ACHN (cell line): ENCODE measurements at regions not wholly inside any gene's neighbourhood (a gene's known extent, or its start where the extent isn't known, plus 50 kb on each side); places are given as distances from the start of the nearest gene placed in this dataset.

ENCODE experiments used
- DNase-seq: peaks from one replicate; pipeline ENCODE4 v3.0.0-alpha.2; 2015
- in situ Hi-C: cut with HindIII; loops from 2 replicates; pipeline ENCODE4 v1.10.0; 2017; ENCODE audit warnings: low sequenced_read_pairs, low pct_ligation_motif_present, low pct_unique_long_range_greater_than_20kb

DNA sequence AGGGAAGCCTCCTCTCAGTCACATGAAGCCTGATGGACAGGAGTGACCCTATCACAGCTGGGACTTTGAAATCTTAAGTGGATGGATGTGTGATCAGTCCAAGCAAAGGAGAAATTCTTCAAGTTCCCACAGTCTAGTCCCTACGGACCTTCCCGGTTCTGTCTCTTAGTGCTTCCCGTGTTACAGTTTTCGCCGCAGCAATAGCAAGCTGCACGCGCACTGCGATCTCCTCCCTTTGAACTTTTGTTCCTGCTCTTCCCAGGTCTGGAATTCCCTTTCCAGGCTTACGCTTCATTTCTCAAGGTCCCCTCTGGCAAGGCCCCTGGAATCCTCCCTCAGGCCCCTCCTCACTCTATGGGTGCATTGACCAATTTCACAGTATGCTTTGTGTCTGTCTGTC is 89.2 kb downstream of the VEGFA start:
- in situ Hi-C loops: no loop called here
- no peak for DNase-seq

DNA sequence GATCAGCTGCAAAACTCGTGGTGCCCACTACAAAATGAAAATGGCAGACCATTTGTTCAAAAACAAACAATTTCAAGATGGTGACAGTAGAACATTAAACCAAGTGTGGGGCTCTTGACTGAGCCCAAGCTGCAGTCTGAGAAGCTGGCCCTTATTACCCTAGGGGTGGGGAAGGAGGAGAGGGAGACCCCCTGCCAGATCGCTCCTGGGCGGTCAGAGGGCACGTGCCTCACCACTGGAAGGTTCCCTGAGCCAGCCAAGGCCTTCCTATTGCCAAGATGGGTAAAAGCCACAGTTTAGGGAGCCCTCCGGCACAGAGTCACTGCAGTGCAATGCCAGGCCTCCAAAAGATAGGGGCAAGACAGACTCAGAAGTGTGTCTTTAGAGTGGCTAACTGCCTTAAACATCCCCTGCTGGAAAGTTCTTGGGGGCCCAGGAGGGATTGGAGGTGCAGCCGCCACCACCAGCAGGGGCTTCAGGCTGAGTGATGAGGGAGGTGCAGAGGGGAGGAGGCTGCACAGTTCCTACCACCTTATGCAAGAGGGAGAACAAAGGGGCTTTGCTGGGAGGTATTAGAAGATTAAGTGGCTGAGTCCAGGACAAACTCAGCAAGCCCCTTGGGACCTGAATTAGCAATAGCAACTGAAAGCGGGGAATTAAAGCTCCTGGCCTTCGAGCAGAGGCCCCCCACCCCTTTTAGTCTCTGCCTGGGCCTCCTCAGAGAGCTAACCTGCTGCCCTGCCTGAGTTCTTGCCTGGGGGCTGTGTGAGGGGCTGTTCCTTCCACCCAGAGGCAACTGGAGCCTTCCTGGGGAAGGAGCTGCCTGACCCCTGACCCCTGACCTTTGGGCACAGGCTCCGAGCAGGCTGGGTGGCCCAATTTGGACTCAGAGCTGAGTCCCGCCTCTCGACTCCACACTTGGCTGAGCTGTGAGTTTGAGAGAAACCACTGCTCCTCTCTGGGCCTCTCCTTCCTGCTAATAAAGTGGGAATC is 88.4 kb downstream of the VEGFA start:
- in situ Hi-C loops: no loop called here
- no peak for DNase-seq

DNA sequence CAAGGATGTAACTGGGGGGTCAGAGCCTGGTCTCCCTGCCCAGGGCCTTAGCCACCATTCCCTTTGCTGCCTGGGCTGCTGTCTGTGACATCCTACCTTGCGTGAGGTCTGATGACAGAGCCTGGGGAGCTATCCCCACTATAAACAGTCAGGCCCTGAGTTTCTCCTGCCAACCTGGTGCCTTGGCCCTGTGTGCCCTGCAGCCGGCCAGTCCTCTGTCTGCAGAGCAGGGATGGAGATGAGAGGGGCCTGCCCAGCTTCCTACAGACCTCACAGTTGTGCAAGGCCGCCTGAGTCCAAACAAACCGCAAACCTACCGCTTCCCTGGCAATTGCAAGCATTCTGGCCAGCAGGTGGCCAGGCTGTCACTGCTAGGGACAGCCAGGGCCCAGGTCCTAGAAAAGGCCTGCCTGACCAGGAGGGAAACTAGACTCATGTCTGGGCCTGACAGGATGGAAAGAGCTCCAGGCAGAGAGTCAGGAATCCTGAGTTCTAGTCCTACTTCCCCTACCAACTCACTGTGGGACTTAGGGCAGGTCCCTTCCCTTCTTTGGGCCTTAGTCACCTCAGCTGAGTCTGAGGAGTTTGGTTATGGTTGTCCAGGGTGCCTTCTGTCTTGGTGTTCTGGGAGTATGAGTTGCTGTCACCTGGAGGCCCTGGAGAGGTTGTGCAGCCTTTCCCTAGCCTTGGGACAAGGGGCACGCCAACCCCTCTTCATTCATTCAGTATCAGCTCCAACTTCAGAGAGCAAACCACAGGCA is 86.2 kb downstream of the VEGFA start:
- no peak for DNase-seq
- in situ Hi-C loops: no loop called here

DNA sequence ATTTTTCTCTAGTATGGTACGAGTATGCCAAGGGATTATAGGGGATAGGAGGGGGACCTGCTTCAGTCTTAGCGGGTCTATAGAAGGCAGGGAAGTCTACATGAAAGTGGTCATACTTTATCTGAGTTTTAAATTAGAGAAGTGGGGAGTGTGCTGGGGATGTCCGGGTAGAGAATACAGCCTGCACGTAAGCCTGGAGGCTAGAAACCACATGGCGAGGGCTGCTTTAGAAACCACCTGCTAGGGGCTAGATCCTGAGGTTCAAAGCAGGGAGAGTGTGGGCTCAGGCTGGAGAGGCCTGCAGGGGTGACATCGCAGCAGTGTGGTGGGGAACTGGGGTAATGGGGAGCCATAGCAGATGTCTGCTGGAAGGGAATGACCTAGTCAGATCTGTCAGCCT is 85.2 kb downstream of the VEGFA start:
- in situ Hi-C loops: no loop called here
- DNase-seq: no peak

DNA sequence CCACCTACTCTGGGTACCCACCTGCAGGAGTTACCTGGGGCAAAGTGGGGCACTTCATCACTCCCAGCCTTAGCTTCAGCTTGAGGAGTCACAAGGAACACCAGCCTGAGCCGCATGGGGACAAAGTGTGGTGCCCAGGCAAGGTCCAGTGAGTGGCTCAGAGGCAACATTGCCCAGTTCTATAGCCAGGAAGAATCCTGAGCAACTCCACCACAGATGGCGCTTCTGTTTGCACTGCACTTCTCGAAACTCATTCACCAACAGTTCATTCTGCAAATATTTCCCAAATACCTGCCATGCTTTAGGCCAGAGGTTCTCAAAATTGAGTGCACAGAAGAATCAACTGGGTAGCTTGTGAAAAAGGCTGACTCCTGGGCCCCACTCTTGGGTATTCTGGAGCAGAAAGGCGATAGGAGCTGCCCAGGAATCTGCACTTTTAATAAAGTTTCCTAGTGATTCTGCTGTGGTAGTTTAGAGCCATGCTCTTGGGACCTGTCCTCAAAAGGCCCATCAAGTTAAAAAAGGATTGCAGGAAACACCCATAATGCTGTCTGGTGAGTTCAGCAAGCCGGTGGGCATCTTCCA is 83.1 kb downstream of the VEGFA start:
- in situ Hi-C loops: no loop called here

DNA sequence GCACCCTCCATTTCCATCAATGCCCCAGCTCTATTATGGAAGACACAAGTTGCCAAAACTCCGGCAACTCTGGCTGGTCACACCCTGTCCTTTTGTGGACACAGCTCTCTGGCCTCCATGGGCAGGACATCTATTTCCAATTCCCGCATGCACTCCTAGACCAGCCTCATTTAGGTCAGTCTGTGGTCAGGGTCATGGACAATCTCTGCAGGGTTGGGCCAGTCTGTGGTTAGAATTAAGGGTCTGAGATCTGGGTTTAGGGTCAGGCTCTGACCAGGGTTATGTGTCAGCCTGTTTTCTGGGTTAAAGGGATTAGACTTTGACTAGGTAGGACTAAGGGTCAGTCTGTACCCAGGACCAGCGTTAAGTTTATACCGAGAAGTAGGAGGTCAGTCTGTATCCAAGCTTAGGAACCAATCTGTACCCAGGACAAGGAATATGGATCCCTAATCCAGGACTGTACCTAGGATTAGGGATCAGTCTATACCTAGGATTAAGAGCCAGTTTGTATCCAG is 82.4 kb downstream of the VEGFA start:
- no peak for DNase-seq
- in situ Hi-C loops: no loop called here

More for the DNA sequence above, 83.1 kb downstream of the VEGFA start:
- DNase-seq: no peak

DNA sequence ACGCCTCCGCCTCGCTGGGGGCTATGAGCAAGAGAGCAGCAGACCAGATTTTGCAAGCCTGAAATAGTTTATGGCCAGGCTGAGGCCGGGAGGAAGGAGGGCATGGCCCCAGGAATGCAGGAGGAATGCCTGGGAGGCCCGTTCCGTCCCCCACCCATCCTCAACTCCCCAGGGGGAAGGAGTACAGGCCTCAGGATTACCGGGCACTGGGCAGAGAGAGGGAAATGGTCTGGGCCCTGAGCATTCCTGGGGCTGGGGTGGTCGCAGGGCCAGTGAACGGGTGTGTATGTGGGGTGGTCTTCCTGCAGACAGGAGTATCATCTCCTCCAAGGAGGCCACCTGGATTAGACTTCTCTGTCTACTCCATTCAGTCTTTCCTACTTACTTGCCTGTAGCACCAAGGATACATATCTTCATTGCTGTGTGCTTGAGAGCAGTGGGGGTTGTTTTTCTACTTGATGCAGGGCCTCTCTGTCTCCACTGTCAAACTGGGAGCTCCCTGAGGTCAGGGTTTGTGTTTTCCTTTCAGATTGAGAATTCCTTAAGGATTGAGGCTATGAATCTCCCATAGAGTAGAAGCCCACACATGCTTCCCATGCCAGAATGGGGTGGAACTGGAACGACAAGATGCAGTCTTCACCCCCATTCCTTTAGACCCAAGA is 81.3 kb downstream of the VEGFA start:
- peak; percentile 33 for DNase-seq
- in situ Hi-C loops: no loop called here

DNA sequence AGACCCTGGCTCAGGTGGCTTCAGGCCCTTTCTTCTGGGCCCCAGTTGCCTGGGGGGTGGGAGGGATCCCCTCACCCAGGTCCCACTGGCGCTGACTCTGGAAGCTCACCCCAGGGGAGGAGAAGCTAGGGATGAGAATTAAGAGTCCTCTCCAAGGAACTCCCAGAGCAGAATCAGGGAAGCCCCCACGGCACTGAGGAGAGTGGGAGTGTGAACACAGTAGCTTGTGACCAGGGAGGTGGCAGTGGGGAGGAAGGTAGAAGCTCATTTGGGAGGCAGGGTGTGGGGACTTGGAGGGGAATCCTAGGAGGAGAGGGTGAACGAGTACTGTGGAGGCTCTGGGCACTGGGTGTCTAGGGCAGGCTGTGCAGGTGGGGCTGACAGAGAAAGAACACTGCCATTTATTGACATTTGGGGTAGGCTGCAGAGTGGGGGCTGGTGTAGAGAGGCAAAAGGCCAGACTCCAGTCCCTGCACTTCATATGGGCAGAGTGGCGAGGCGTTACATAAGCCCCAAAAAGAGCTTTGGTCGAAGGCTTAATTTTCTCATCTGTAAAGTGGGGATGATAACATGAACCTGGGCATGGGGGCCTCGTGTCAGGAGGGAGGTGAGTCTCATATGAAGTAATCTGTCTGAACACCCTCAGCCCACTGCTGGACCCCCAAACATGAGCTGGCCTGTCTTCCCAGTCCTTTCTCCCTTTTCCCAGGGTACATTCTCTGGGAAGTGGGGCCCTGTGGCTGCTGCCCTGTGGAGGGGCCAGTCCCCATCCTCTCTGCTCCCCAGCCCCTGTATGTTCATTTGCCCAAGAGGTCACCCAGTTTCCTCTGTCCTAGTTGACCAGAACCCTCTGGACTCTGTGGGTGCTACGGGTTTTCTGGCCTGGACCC is 80.5 kb downstream of the VEGFA start:
- in situ Hi-C loops: no loop called here
- DNase-seq: no peak

DNA sequence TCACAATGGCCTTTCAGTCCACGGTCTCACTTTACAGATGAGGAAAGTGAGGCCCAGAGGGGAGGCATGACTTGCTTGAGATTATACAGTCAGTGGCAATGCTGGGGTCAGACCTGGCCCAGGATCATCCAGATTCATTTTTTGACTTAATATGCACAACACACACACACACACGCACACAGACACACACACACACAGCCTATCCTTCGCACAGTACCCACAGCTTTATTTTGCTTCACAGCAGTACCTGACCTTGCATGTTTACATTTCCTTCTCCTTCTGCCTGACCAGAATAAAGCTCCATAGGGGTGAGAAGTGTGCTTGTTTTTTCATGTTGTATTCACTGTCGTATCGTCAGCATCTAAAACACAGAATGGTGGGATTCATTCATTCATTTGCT is 79.8 kb downstream of the VEGFA start:
- in situ Hi-C loops: no loop called here
- no peak for DNase-seq

DNA sequence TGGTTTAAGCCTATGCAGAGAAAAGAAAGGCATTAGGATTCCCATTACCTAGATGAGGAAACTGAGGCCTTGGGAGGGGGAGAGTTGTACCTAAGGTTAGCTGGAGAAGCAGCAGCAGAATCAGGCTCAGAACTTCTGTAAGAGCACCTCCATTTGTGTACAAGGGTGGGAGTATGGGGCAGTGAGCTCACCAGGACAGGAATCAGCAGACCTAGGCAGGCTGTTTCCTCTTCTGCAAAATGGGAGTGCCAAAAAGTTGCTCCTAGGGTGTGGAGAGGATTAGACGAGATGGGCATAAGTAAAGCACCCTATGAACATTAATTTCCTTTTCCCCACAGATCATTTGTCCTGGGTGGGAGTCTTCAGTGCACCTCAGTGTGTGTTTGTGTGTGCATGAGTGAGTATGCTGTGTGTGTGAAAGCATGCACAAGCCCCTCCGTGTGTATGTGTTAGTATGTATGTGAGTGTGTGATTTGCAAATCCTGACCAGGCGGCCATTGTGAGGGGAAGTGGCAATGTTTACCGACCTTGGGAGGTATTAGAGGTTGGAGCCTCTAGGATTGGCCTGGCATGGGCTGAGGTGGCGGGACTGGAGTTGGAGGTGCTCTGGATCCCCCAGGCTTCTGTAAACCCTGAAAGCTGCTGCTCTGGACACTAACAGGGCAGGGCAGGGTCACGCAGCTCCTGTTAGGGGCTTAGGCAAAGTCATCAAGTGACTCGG is 78.8 kb downstream of the VEGFA start:
- DNase-seq: no peak
- in situ Hi-C loops: no loop called here

DNA sequence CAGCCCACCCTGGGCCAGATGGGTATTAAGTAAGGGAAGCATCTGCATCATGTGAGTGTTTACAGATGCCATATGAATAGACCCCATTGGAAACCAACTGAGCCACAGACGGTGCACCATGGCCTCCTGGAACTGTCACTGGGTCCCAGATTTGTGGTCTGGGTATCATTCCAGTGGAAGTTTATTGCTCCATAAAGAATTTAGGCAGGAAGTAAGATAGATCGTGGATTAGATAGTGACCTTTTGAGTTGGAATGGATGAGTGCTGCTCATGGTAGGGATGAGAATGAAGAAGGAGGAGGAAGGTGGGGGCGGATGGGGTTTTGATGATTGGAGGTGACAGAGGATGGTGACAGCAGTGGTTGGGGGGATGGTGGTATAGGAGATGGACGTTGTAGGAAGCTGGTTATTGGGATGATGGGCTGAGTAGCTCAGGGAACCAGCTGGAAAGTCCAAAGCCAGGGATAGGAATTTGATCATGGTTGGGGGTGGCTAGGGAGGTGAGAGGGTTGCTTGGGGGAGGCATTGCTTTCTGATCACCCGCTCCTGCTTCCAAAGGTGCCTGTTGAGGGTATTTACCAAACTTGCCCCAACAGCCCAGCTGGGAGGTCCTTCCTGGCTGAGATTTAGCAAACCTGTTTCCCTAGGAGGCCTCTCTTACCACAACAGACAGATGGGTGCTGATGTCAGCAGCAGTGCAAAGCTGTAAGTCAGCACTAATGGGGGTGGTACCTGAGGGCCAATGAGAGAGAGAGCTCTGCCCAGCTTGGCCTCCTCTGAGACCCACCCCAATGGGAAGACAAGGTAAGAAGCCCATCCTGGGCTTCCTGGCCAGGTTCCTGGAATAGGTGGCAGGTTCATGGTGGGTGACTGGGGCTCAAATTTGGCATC is 78.0 kb downstream of the VEGFA start:
- in situ Hi-C loops: no loop called here
- no peak for DNase-seq

DNA sequence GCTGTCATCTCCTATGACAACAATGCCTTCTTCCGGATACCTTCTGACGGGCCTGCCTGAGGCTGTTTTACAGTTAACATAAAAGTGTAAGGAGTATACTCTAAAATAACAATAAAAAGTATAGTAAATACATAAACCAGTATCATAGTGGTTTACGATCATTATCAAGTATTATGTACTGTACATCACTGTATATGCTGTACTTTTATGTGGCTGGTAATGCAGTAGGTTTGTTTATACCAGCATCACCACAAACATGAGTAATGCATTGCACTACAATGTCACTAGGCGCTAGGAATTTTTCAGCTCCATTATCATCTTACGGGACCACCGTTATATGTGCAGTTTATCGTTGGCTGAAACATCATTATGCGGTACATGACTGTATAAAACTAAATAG is 76.5 kb downstream of the VEGFA start:
- no peak for DNase-seq

DNA sequence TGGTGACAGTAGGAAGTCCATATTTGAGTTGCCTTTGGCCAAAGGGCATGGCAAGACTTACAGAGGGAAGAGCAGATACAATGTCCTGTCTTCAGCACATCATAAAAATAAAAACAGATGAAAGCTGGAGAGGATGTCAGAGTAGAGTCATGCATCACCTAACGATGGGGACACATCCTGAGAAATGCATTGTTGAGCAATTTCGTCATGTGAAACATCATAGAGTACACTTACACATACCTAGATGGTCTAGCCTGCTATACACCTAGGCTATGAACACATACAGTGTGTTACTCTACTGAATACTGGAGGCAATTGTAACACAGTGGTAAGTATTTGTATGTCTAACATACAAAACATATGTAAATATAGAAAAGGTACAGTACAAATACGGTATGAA is 75.6 kb downstream of the VEGFA start:
- DNase-seq: no peak
- in situ Hi-C loops: no loop called here

More for the DNA sequence above, 76.5 kb downstream of the VEGFA start:
- in situ Hi-C loops: no loop called here

DNA sequence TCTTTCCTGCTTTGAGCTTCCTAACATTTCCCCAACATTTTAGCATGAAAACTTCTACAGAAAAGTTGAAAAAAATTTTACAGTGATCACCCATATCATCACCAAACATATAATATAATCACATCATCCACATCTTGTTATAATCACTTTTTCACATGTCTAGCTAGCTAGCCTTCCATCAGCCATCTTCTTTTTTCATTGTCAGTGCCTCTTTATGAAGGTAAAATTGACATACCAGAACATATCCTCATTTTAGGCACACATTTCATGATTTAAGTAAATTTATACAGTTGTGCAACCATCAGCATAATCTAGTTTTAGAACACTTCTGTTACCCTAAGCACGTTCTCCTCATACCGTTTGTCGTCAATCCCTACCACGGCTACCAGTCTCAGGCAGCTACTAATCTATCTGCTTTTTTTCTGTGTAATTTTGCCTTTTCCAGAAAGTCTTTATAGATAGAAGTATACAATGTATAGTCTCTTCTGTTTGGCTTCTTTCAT is 73.7 kb downstream of the VEGFA start:
- in situ Hi-C loops: no loop called here
- no peak for DNase-seq

DNA sequence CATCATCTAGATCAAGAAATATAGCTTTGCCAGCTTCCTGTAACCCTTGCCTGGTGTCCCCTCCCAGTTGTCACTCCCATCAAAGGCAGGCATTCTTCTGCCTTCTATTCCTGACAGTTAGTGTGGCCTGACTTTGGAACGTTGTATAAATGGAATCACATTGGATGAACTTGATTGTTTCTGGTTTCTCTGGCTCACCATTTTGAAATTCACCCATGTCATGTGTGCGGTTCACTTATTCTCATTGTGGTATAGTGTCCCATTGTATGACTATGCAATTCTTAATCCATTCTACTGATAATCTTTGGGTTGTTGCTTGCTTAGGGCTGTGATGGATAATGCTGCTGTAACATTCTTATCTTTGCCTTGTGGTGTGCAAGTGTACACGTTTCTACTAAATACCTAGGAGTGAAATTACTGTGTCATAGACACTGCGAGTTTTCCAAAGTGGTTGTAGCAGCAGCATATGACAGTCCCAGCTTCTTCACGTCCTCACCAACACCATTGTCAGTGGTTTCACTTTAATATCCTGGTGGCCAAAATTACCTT is 73.2 kb downstream of the VEGFA start:
- no peak for DNase-seq
- in situ Hi-C loops: no loop called here
